HepG2 (cell line): ENCODE measurements at regions not wholly inside any gene's neighbourhood (a gene's known extent, or its start where the extent isn't known, plus 50 kb on each side); places are given as distances from the start of the nearest gene placed in this dataset.

Experiments used
- MAFK ChIP-seq, 2 experiments: IDR thresholded peaks in 1 of 2; conservative IDR thresholded peaks in 1 of 2; 2 replicates each; pipeline ENCODE4 v1.6.1; 2011; ENCODE audit warnings: improper control_type of control experiment in 2 of 2, low read length in 2 of 2
- MTF1 ChIP-seq: sonication (generic); formaldehyde crosslinking; IDR thresholded peaks from 2 replicates; pipeline ENCODE4 v1.5.0; 2020; ENCODE audit warnings: missing genetic modification reagents
- PCBP1 ChIP-seq: fragments of 200-400 bp; formaldehyde crosslinking; IDR thresholded peaks from 2 replicates; pipeline ENCODE4 v1.6.1; 2017; ENCODE audit warnings: mild to moderate bottlenecking, low read depth, low read length, borderline replicate concordance

GRCh38 chr5:62909326-62909725, 330.7 kb downstream of the LRRC70 start:
- no peak for TF ChIP-seq MTF1 (CRISPR knock-in tag)
- no peak for TF ChIP-seq MAFK (conservative IDR thresholded peaks at IDR 0.05 in 1 of 2, IDR thresholded peaks at IDR 0.05 in 1 of 2; ENCODE audit: low read length in 2 of 2)
- no peak for TF ChIP-seq PCBP1
